ENCODE measurements at regions not wholly inside any gene's neighbourhood (a gene's known extent, or its start where the extent isn't known, plus 50 kb on each side); places are given as distances from the start of the nearest gene placed in this dataset.

DNA sequence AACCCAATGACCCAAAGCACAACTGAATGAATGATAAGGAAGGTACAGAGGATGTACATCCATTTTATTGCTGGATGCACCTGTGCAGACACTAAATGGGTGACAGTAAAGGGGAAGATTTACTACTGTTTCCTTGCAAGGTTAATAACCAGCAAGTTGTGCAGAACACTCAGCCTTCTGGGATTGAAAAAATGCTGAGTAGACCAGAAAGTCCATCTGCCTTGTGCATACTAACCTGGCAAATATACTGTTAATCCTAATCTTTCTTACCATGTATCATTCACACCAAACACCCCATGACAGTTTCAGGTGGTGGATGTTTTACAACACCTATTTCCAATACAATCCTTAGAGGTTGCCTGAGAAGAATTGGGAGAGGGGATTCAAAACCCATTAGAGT lies 814.1 kb upstream of the NRXN1 start:
- Histone ChIP-seq H3K4me3 (ENCODE audit: low read depth in 1 of 2, low read length in 1 of 2) (no peak overlapping the region), H3K27me3 (no peaks in the 10 kb centered on the region), H3K4me1 (ENCODE audit: control insufficient read depth in 1 of 2, insufficient read depth in 1 of 2, low read depth in 1 of 2, low read length in 1 of 2) (no peaks in the 10 kb centered on the region), H3K27ac (no peak overlapping the region), H3K36me3 (no peaks in the 10 kb centered on the region), H3K9me3 (no peaks in the 10 kb centered on the region)
- TF ChIP-seq, protein P1, sequence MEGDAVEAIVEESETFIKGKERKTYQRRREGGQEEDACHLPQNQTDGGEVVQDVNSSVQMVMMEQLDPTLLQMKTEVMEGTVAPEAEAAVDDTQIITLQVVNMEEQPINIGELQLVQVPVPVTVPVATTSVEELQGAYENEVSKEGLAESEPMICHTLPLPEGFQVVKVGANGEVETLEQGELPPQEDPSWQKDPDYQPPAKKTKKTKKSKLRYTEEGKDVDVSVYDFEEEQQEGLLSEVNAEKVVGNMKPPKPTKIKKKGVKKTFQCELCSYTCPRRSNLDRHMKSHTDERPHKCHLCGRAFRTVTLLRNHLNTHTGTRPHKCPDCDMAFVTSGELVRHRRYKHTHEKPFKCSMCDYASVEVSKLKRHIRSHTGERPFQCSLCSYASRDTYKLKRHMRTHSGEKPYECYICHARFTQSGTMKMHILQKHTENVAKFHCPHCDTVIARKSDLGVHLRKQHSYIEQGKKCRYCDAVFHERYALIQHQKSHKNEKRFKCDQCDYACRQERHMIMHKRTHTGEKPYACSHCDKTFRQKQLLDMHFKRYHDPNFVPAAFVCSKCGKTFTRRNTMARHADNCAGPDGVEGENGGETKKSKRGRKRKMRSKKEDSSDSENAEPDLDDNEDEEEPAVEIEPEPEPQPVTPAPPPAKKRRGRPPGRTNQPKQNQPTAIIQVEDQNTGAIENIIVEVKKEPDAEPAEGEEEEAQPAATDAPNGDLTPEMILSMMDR (IDR thresholded peaks at IDR 0.05): no peak

DNA sequence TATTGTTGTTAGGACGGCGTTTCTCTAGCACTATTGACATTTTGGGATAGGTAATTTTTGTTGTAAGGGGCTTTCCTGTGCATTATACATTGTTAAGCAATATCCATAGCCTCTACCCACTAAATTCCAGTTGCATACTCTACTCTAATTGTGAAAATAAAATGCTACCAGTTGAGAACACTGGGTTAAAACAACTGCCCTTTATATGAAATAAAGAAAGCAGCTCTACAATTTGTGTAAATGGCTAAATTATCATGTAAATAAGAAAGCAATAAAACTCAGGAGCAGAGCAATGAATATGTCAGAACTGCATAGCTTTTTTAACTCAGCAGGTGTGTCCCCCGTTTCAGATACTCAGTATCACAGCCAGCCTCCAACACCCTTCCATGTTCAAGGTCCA lies 812.7 kb upstream of the NRXN1 start:
- Histone ChIP-seq H3K27ac (no peak overlapping the region), H3K27me3 (no peaks in the 10 kb centered on the region), H3K4me3 (ENCODE audit: low read depth in 1 of 2, low read length in 1 of 2) (no peak overlapping the region), H3K9me3 (no peaks in the 10 kb centered on the region), H3K4me1 (ENCODE audit: control insufficient read depth in 1 of 2, insufficient read depth in 1 of 2, low read depth in 1 of 2, low read length in 1 of 2) (no peaks in the 10 kb centered on the region), H3K36me3 (no peaks in the 10 kb centered on the region)
- TF ChIP-seq, protein P1 (IDR thresholded peaks at IDR 0.05): no peak

DNA sequence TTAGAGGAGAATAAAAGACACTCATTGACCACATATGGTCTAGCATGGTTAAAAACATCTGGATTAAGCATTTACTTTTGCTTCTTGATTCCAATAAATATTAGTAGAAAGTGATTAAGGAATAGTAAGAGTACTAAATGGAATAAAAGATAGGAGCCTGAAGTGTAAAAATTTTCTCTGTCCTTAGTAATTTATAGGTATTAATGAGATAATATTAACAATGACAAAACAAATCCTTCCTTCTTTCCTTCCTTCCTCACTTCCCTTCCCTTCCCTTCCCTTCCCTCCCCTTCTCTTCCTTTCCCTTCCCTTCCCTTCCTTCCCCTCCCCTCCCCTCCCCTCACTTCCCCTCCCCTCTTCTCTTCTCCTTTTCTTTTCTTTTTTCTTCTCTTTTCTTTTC lies 797.5 kb upstream of the NRXN1 start:
- TF ChIP-seq, protein P1 (IDR thresholded peaks at IDR 0.05): no peak

DNA sequence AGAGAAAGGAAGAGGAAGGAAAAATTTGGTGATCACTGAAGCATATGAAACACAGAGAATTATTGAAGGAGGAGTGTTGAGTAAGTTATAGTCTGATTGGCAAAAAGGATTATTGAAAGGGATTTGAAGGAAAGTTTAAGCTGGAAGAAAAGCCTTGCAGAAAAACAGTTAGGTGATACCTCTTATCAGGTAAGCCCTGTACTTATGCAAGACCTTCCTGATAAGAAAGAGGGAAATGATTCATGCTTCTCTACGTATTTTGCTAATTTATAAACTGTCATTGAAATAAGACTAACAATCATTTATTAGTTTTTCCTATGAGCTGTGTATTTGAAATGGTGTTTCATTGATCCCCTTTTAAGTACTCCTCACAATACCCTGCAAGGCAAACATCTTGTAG lies 793.9 kb upstream of the NRXN1 start:
- TF ChIP-seq, protein P1 (IDR thresholded peaks at IDR 0.05): no peak
- no peaks in the 10 kb centered on the region for H3K36me3 ChIP-seq
- no peaks in the 10 kb centered on the region for H3K9me3 ChIP-seq
- no peaks in the 10 kb centered on the region for H3K27me3 ChIP-seq
- H3K27ac ChIP-seq: no peak overlapping the region
- H3K4me3 ChIP-seq (ENCODE audit: low read depth in 1 of 2, low read length in 1 of 2): no peak overlapping the region
- no peaks in the 10 kb centered on the region for H3K4me1 ChIP-seq (ENCODE audit: control insufficient read depth in 1 of 2, insufficient read depth in 1 of 2, low read depth in 1 of 2, low read length in 1 of 2)

More for the DNA sequence above, 797.5 kb upstream of the NRXN1 start:
- Histone ChIP-seq H3K36me3 (no peaks in the 10 kb centered on the region), H3K27ac (no peak overlapping the region), H3K9me3 (no peaks in the 10 kb centered on the region), H3K4me1 (ENCODE audit: control insufficient read depth in 1 of 2, insufficient read depth in 1 of 2, low read depth in 1 of 2, low read length in 1 of 2) (no peaks in the 10 kb centered on the region), H3K27me3 (no peaks in the 10 kb centered on the region), H3K4me3 (ENCODE audit: low read depth in 1 of 2, low read length in 1 of 2) (no peak overlapping the region)

DNA sequence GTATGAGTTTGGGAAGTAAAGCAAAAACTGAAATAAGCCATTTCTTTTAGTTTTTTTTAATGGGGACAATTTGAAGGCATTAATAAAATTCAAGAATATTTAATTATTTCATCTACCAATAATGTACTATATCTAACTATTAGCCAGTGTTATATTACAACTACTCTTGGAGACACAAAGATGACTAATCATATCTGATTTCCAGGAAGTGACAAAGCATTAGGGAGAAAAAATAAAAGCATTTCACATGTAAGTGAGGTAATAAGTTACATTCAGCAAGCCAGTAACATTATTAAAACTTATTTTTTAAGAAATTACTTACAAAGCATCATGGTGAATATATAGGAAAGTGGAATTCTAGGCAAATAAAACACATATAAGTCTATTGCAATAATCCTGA lies 781.3 kb upstream of the NRXN1 start:
- Histone ChIP-seq H3K9me3 (no peaks in the 10 kb centered on the region), H3K27ac (no peak overlapping the region), H3K36me3 (no peaks in the 10 kb centered on the region), H3K27me3 (no peaks in the 10 kb centered on the region), H3K4me3 (ENCODE audit: low read depth in 1 of 2, low read length in 1 of 2) (no peak overlapping the region), H3K4me1 (ENCODE audit: control insufficient read depth in 1 of 2, insufficient read depth in 1 of 2, low read depth in 1 of 2, low read length in 1 of 2) (no peaks in the 10 kb centered on the region)
- TF ChIP-seq, protein P1 (IDR thresholded peaks at IDR 0.05): no peak
